Large intestine (tissue), 3 donors: ENCODE measurements at regions not wholly inside any gene's neighbourhood (a gene's known extent, or its start where the extent isn't known, plus 50 kb on each side); places are given as distances from the start of the nearest gene placed in this dataset.
"Not testable (repeated sequence)": the region's sequence is repeated elsewhere in the genome, so short reads cannot be mapped to it uniquely, and the experiment has no call there.

Source experiments
- DNase-seq, 2 donors: peaks; one replicate each; pipeline versions ENCODE4 v3.0.0 to v3.0.0-alpha.2; 2013
- H3K27ac ChIP-seq: one replicate; pipeline ENCODE4 v1.5.1; 2013; ENCODE audit warnings: low read length
- H3K27me3 ChIP-seq: 2 replicates; pipeline ENCODE4 v1.6.1; 2013; ENCODE audit warnings: low read length; ENCODE audit not compliant: control insufficient read depth, insufficient read depth
- H3K36me3 ChIP-seq: 2 replicates; pipeline ENCODE4 v1.6.1; 2013; ENCODE audit warnings: low read length; ENCODE audit not compliant: control insufficient read depth, insufficient read depth
- H3K4me1 ChIP-seq: one replicate; pipeline ENCODE4 v1.6.1; 2013; ENCODE audit warnings: low read length; ENCODE audit not compliant: control insufficient read depth, insufficient read depth
- H3K4me3 ChIP-seq: one replicate; pipeline ENCODE4 v1.5.1; 2013; ENCODE audit warnings: low read length
- H3K9me3 ChIP-seq: one replicate; pipeline ENCODE4 v1.6.1; 2013; ENCODE audit warnings: mild to moderate bottlenecking, low read depth, low read length, moderate library complexity; ENCODE audit not compliant: control insufficient read depth
- WGBS: methylation state at CpG from one replicate; pipeline ENCODE4 v1.1.5; 2013; ENCODE audit warnings: low lambda C conversion rate; ENCODE audit not compliant: insufficient coverage; 5-methylcytosine and 5-hydroxymethylcytosine counted together

DNA sequence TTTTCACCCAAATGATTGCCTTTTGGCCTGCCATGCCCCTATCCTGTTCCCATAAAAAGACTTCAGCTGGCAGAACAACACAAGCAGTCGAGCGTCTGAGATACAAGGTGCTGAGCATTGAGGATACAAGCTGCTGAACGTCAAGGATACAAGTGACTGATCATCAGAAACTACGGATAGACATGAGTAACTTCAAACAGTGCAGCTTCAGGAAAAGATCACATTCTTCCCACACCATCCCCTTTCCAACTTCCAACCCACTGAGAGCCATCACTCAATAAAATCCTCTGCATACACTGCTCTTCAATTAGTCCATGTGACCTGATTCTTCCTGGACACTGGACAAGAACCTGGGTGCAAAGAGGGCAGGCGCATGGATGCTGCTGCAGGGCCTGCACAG, 1198.9 kb downstream of the ROBO2 start:
- no CpG with 5 or more reads among the region's 5 CpGs for WGBS
- Histone ChIP-seq H3K27me3 (no peaks in the 10 kb centered on the region), H3K4me3 (no peak overlapping the region), H3K27ac (no peak overlapping the region), H3K9me3 (no peaks in the 10 kb centered on the region), H3K36me3 (no peaks in the 10 kb centered on the region), H3K4me1 (no peaks in the 10 kb centered on the region)
- no peak for DNase-seq

DNA sequence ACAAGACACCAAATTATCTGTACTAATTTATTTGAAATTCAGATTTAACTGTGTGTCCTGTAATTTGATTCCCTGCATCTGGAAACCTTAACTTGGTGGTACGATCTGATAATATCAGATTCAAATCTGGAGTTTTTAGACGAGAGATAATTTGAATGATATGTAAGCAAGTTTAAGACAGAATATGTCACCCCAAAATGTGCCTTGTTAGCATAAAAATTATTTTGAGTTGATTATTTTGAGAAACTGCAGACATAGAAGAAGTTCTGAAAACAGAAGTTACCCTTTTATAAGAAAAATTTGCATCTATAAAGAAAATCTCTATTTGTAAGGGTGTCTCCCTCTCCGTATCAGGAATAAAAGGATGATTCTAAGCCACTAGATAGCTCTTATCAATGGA, 1202.8 kb downstream of the ROBO2 start:
- WGBS, result 90% methylated on average over 2 of the region's 3 CpGs
- no peaks in the 10 kb centered on the region for H3K27me3 ChIP-seq

DNA sequence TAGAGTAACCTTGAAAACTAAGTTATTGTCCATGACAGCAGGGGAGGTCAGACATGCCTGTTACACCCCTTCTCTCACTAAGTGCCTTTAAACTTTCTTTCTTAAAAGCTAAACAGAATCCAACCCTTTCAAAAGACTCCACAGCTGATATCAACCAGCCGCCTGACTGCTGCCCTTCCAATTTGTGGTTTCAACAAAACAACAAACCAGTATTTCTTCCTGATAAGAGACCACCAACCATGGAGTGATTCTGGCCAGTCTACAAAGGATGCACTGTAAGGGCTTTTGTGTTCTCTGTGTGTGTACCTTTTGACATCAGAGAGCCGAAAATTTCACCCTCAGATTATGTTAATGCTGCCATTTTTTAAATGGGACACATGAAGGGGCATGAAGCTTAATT, 1204.2 kb downstream of the ROBO2 start:
- 86% methylated on average over 1 of the region's 2 CpGs for WGBS
- no peaks in the 10 kb centered on the region for H3K9me3 ChIP-seq
- no peak for DNase-seq
- H3K27me3 ChIP-seq, result no peaks in the 10 kb centered on the region
- no peaks in the 10 kb centered on the region for H3K4me1 ChIP-seq
- no peak overlapping the region for H3K4me3 ChIP-seq
- H3K36me3 ChIP-seq, result no peaks in the 10 kb centered on the region
- H3K27ac ChIP-seq, result no peak overlapping the region

More for the DNA sequence above, 1202.8 kb downstream of the ROBO2 start:
- H3K36me3 ChIP-seq, result no peaks in the 10 kb centered on the region
- H3K27ac ChIP-seq, result no peak overlapping the region
- DNase-seq, result no peak
- no peak overlapping the region for H3K4me3 ChIP-seq
- no peaks in the 10 kb centered on the region for H3K4me1 ChIP-seq
- no peaks in the 10 kb centered on the region for H3K9me3 ChIP-seq

DNA sequence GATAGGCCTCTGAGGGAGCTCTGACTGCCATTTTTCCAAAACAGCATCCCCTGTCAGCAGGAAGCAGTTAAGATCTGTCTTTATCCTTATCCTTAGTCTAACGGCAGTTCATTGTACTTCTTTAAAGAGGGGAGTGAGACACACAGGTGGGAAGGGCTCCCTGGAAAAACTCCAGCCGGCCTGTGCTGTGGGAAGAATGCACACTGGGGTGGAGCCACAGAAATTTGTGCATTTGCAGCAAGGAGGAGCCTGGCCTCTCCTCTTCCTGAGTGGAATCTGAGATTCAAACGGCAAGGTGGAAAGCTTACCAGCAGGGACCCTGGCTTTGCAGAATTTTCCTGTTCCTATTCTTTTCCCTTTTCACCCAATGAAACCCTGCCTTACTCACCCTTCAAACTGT, 1209.4 kb downstream of the ROBO2 start:
- WGBS, result no CpG with 5 or more reads among the region's 3 CpGs
- H3K27ac ChIP-seq, result no peak overlapping the region
- no peaks in the 10 kb centered on the region for H3K9me3 ChIP-seq
- H3K4me3 ChIP-seq, result no peak overlapping the region
- no peaks in the 10 kb centered on the region for H3K27me3 ChIP-seq
- no peaks in the 10 kb centered on the region for H3K36me3 ChIP-seq
- H3K4me1 ChIP-seq, result no peaks in the 10 kb centered on the region
- DNase-seq, result no peak

DNA sequence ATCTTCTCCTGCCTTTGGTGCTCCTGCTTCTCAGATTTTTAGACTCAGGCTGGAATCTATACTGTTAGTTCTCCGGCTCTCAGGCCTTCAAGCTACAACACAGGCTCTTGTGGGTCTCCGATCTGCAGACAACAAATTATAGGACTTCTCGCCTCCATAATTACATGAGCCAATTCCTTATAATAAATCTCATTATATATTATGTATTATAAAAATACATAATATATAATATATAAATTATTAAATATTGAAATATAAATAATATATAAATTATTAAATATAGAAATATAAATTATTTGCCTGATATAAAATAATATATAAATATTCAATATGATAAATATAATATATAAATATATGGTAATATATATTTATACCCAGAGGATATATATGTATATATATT, 1214.0 kb downstream of the ROBO2 start:
- Histone ChIP-seq H3K4me1 (no peaks in the 10 kb centered on the region), H3K4me3 (no peak overlapping the region), H3K9me3 (no peaks in the 10 kb centered on the region), H3K27me3 (no peaks in the 10 kb centered on the region), H3K36me3 (no peaks in the 10 kb centered on the region), H3K27ac (no peak overlapping the region)
- DNase-seq, result no peak
- 100% methylated on average over 2 of the region's 3 CpGs for WGBS

DNA sequence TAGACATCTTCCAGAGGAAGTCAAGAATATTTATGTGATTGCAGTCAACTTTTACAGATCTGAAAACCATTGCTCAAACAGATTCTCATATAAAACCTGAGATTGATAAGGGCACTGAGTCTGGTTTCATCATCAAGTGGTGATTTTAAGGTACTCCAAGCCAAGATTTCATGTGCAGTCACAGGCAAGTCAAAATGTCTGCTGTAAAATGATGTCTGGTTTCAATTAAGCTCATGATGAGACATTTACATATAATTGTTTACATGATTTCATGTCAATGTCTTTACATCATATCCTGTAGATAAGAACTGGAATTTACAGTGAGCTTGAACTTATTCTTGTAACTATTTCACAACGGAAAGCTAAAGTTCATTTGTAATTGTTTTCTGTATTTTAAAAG, 1215.5 kb downstream of the ROBO2 start:
- no peaks in the 10 kb centered on the region for H3K4me1 ChIP-seq
- no peaks in the 10 kb centered on the region for H3K36me3 ChIP-seq
- H3K27ac ChIP-seq, result no peak overlapping the region
- no peak for DNase-seq
- no peak overlapping the region for H3K4me3 ChIP-seq
- H3K9me3 ChIP-seq, result no peaks in the 10 kb centered on the region
- 20% methylated on average over 1 of the region's 1 CpG for WGBS
- no peaks in the 10 kb centered on the region for H3K27me3 ChIP-seq

DNA sequence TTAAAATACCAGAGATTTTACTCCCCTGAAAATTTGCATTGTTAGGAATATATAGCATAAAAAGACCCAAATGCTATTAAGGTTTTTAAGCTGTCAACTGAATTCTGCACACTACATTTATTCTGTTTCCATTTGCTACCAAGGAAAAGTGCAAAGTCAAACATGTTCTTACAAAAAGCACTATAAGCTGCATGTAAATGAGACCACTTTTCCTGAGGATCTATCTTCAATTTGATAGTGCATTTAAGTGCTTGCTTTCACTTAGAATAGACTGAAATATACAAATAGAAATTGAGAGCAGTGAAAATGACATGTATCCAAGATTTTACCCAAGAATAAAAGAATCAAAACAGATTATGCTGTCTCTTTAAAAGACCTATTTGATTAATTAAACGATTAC, 1216.2 kb downstream of the ROBO2 start:
- Histone ChIP-seq H3K4me1 (no peaks in the 10 kb centered on the region), H3K4me3 (no peak overlapping the region), H3K27me3 (no peaks in the 10 kb centered on the region), H3K36me3 (no peaks in the 10 kb centered on the region), H3K27ac (no peak overlapping the region), H3K9me3 (no peaks in the 10 kb centered on the region)
- DNase-seq, result no peak
- 100% methylated on average over 1 of the region's 1 CpG for WGBS

DNA sequence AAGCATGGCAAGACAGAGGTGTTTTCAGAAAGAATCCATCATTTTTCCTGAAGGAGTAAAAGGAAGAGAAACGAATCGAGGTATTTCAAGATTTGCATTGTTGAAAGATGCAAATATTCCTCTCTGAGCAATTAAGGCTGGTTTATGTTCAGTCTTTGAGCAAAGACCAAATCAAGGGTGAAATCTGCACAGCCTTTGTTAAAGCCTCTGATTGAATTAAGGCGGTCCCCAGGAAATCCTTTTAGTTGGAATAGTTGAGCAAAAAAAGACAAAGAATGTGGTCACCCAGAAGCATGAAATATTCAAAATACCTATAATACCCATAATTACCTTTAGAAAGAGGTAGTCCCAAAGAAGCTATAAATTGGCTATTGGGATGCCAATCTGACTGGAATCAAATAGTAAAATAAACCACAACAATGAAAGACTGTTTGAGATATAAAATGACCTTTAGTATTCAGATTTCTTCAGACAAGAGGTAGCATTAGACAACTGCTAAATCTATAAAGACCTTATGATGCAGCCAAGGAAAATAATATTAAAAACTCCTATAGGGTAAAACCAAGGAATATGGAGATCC, 1218.1 kb downstream of the ROBO2 start:
- no peaks in the 10 kb centered on the region for H3K4me1 ChIP-seq
- DNase-seq, result no peak
- no CpG with 5 or more reads among the region's 3 CpGs for WGBS
- no peaks in the 10 kb centered on the region for H3K27me3 ChIP-seq
- no peaks in the 10 kb centered on the region for H3K36me3 ChIP-seq
- H3K9me3 ChIP-seq, result no peaks in the 10 kb centered on the region
- H3K4me3 ChIP-seq, result no peak overlapping the region
- H3K27ac ChIP-seq, result no peak overlapping the region

DNA sequence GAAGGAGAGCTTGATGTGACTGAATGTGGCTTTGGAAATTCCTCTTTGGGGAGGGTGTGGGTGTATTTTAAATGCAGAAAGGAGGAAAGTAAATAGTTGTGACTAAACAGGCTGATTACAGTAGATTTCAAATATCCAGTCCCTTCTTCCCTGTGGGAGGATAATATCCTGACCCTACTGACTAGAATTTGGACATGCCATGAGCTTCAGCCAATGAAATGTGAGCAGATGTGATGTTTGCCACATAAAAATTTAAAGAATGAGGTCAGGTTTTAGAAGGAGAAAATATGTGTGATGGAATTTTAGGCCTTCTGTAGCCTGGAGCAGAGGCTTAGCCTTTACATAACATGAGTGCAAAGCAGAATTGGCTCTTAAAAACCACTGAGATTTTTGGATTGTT, 1218.9 kb downstream of the ROBO2 start:
- H3K27me3 ChIP-seq, result no peaks in the 10 kb centered on the region
- no peak overlapping the region for H3K27ac ChIP-seq
- H3K36me3 ChIP-seq, result no peaks in the 10 kb centered on the region
- no peak overlapping the region for H3K4me3 ChIP-seq
- no peaks in the 10 kb centered on the region for H3K4me1 ChIP-seq
- H3K9me3 ChIP-seq, result no peaks in the 10 kb centered on the region
- DNase-seq, result no peak

DNA sequence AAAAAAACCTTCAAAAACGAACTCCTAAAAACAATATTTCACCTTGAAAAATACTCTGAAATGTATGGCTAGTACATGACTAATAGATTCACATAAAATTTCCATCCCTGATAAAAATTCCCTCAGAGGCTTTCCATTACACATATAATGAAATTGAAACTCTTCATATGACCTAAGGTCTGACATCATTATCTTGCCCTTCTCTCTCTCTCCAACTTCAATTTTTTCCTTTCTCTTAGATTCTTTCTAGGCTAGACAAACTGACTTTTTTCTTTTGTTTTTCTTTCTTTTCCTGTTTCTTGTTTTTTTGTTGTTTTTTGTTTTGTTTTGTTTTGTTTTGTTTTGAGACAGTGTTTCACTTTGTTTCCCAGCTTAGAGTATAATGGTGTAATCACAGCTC, 1220.5 kb downstream of the ROBO2 start:
- Histone ChIP-seq H3K9me3 (no peaks in the 10 kb centered on the region), H3K27me3 (no peaks in the 10 kb centered on the region), H3K4me1 (no peaks in the 10 kb centered on the region), H3K36me3 (no peaks in the 10 kb centered on the region), H3K4me3 (no peak overlapping the region), H3K27ac (no peak overlapping the region)
- no CpG with 5 or more reads among the region's 1 CpG for WGBS
- DNase-seq, result no peak

DNA sequence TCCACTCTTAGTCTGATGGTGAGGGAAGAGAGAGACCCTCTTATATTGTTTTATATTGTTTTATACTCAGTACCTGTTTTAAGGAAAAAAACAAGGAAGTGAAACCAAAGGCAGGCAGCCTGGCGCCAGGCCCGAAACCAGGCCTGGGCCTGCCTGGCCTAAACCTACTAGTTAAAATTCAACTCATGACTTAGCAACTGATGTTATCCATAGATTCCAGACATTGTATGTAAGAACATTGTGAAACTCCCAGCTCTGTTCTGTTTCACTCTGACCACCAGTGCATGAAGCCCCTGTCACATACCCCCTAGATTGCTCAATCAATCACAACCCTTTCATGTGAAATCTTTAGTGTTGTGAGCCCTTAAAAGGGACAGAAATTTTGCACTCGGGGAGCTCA, 1226.7 kb downstream of the ROBO2 start:
- H3K4me3 ChIP-seq, H3K27ac ChIP-seq, H3K27me3 ChIP-seq, H3K4me1 ChIP-seq, DNase-seq, H3K36me3 ChIP-seq: not testable (repeated sequence)
- peaks cover 16% of the 10 kb centered on the region for H3K9me3 ChIP-seq
- WGBS, result no CpG with 5 or more reads among the region's 3 CpGs
